HG02970 (cell line): ENCODE measurements at regions not wholly inside any gene's neighbourhood (a gene's known extent, or its start where the extent isn't known, plus 50 kb on each side); places are given as distances from the start of the nearest gene placed in this dataset.
"Not testable (repeated sequence)": the region's sequence is repeated elsewhere in the genome, so short reads cannot be mapped to it uniquely, and the experiment has no call there.

Experiments
- ATAC-seq: cut with Tn5 transposase; IDR thresholded peaks from one replicate; pipeline ENCODE4 v1.9.1; 2021; ENCODE audit warnings: mild to moderate bottlenecking, moderate library complexity, moderate number of reproducible peaks; ENCODE audit not compliant: unreplicated experiment, low FRiP score

DNA sequence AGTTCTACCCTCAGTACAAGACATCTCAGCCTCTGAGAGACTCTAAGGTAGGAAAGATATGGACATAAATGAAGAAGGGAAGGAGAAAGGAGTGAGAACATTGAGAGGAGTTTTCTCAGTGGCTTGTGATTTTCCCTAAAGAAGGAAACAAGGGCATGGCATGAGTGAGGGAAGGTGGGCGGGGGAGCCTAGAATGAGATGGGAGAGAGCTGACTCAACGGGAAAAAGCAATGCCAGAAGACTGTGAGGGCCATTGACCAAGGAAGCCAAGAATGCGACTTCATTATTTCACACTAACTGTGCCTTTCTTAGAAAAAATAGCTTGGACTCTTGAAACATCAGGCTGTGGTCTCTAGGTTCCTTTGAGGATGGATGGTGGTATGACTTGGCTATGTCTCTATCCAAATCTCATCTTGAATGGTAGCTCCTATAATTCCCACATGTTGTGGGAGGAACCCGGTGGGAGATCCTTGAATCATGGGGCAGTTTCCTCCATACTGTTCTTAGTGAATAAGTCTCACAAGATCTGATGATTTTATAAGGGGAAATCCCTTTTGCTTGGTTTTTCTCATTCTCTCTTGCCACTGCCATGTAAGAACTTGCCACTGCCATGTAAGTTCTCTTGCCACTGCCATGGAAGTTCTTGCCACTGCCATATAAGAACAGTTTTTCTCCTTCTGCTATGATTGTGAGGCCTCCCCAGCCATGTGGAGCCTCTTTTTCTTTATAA is 279.6 kb downstream of the NUAK1 start:
- ATAC-seq: no peak

DNA sequence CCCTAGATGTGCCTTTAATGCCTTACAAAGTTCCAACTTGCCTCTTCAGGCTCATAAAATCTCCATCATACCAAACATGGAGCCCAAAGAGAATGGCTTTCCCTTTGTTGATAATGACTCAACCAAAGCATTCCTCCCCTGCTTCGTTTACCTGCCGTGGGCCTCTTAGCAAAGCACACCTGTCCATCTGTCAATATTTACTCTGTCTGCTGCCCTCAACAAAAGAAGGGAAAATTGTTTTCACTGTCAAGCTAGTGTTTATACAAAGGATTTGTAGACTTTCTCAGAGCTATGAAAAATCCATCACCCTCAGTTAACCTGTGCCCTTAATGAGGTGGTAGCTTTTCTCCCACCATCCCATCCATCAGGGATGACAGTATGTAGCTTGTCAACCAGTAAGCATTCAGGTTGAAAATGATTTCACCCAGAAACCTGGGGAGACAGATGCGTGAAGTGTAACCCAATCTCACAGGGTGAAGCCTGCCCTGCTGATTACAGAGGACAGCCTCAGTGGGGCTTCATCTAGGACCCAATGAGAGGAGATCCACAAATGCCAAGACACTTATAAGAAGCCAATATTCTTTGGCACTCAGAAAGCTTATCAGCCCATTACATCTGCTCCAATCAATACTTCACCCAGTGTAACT is 278.1 kb downstream of the NUAK1 start:
- no peak for ATAC-seq

DNA sequence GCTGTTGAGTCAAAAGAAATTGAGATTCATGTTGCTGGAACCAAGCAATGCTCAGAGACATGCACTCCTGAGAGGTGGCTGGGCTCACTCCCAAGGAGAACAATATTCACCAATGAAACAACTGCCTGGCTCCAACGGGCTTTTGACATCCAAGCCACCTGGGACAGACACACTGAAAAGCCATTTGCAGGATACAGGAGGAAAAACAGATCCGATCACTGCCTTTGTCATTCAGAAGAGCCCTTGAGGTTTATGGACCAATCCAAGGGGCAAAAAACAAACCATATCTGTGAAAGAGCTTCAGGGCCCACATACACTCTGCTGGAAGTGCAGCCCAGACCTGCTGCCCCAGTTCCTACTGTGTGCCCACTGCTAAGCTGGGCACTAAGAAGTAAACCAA is 277.5 kb downstream of the NUAK1 start:
- ATAC-seq: no peak

DNA sequence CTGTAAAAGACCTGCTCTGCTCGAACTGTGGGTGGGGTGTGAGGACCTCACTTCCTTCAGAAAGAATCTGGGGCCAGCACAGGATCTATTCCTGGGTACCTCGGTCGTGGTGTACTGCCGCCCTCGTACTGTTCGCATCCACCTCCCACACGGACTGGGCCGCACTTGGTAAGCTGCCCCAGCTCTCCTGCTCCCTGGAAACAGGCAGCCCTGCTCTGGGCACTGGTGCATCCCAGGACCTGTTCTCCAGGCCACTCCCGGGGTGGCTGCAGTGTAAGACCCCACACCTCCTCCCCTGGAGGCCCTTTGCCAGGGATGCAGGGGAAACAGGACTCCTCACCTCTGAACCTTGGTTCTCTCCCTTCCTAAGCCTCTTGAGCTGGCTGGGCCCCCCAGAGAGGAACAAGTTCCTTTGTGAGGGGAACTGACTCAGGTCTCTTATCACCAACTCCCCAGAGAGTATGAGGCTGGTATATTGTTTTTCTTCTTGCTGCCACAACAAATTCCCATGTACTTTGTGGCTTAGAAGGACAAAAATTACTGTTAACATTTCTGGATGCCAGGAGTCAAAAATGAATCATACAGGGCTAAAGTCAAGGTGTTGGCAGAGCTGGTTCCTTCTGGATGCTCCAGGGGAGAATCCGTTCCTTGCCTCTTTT is 276.5 kb downstream of the NUAK1 start:
- ATAC-seq: no peak

GRCh38 chr12:105864316-105864715 is 274.4 kb downstream of the NUAK1 start:
- no peak for ATAC-seq

- ATAC-seq: no peak
These were observed 273.9 kb downstream of the NUAK1 start for GRCh38 chr12:105864901-105865300.

GRCh38 chr12:105865886-105866285 is 272.9 kb downstream of the NUAK1 start:
- ATAC-seq: no peak

- ATAC-seq: no peak
These were observed 264.6 kb downstream of the NUAK1 start for GRCh38 chr12:105874121-105874520.

GRCh38 chr12:105876396-105876927 is 262.3 kb downstream of the NUAK1 start:
- no peak for ATAC-seq

DNA sequence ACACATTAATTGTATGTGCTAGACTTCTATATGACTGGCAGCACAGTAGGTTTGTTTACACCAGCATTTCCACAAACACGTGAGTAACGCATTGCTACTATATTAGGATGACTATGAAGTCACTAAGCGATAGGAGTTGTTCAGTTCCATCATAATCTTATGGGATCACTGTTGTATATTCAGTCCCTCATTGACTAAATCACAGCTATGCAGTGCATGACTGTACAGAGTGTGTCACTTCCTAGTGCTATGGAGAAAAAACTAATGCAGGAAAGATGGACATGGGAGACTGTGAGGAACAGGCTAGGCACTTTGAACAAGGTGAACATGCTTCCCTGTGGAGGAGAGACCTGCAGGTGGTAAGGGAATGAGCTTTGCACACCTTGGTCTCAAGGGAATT is 259.8 kb downstream of the NUAK1 start:
- no peak for ATAC-seq

GRCh38 chr12:105880824-105881388 is 257.8 kb downstream of the NUAK1 start:
- no peak for ATAC-seq

DNA sequence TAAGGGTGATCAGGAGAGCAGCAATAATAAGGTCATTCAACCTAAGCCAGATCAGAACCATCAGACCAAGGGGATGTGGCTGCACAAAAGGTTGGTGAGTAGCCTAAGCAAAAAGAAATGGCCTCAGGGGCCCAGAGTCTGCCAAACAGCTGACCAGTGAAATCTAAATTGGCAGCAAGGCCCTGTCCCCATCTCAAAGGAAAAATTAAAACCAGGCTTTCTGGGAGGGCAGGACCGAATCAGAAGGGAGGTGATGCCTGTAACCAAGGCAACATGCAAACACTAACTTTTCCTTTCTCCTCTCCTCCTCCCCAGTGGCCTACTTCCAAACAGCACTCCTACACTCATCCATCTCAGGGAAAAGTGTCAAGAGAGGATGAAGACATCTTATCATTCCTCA is 256.4 kb downstream of the NUAK1 start:
- no peak for ATAC-seq

- ATAC-seq: no peak
These were observed 251.6 kb downstream of the NUAK1 start for GRCh38 chr12:105887131-105887530.

GRCh38 chr12:105888696-105889095 is 250.1 kb downstream of the NUAK1 start:
- ATAC-seq: no peak

DNA sequence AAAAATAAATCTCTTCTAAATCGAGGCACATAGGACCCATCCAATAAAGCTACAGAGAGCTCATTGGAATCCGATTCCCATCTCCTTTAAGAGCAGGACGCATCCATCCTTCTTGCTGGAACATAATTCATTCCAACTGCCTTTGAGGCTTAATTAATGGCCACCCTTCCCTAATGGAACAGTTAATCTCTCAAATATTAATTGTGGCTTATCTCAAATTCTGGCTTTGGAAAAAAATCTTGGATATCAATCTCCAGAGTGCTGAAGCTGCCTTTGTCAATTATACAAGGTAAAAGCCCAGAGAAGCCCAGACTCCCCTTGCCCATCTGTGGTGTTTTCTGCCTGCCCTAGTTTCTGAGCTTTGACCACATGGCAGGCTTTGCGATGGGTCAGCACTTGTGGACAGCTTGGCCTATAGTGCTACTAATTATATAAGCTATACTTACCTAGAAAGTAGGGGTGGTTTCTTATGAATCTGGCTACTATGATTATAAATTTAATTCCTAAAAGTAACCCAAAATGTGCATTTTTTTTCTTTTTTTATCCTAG is 246.3 kb downstream of the NUAK1 start:
- no peak for ATAC-seq

DNA sequence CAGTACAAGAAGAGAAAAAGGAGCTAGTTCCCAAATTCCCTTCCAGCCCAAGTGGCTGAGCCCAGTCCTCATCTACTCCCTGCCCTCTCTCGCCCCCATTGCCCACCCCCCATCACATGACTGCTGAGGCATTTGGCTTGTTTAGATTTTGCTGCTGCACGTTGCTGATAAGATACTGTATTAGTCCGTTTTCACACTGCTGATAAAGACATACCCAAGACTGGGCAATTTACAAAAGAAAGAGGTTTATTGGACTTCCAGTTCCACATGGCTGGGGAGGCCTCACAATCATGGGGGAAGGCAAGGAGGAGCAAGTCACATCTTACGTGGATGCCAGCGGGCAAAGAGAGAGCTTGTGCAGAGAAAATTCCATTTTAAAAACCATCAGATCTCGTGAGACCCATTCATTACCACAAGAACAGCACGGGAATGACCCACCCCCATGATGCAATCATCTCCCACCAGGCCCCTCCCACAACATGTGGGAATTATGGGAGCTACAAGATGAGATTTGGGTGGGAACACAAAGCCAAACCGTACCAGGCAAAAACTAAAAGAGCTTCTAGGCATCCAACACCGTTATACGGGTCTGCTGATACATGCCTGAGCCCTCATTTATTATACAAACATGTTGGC is 243.4 kb downstream of the NUAK1 start:
- ATAC-seq: not testable (repeated sequence)

DNA sequence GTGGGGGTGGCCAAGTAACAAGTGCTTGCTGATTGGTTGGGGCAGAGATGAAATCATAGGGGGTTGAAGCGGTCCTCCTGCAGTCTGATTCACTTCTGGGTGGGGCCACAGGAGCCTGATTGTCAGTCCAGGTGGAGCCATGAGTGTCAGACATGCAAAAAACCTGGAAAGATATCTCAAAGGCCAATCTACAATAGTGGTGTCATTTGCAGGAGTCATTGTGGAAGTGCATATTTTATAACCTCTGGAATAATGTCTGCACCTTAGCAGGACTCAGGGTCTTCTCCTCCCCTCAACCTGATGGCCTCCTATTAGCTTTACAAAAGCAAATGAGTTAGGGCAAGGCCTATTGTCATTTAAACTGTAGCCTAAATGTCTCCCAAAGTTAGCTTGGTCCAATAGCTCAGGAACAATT is 241.4 kb downstream of the NUAK1 start:
- ATAC-seq: no peak

GRCh38 chr12:105898271-105898670 is 240.5 kb downstream of the NUAK1 start:
- not testable (repeated sequence) for ATAC-seq

GRCh38 chr12:105899589-105899988 is 239.2 kb downstream of the NUAK1 start:
- no peak for ATAC-seq

DNA sequence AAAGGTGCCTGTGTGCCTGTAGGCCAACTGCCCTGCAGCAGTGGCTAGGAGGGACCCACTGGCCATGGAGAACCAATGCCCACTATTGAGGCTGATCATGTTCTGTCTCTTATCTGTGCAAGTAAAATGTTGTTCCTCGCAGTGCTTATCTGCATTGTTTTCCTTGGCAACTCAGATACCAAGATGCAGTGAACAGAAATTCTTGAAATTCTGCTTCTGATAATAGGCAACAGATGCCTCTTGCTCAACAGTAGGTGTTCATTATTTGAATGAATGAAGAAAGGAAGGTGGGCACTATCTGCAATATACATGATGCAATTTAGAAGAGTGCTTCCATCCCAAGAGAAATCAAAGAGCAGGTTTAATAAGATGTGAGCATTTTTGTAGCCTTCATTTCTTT is 232.2 kb downstream of the NUAK1 start:
- no peak for ATAC-seq
